Prostate gland (tissue), 2 donors: ENCODE measurements at regions not wholly inside any gene's neighbourhood (a gene's known extent, or its start where the extent isn't known, plus 50 kb on each side); places are given as distances from the start of the nearest gene placed in this dataset.

ENCODE experiments used
- CTCF ChIP-seq, 4 experiments: fragments of 200-600 bp in 2 of 4; fragments of 450-650 bp in 2 of 4; sonication (generic) in 2 of 4; IDR thresholded peaks; 1 replicate in 3 of 4; 2 replicates in 1 of 4; pipeline ENCODE4 v1.5.1; 2016 to 2019; ENCODE audit warnings: antibody characterized with exemption in 4 of 4, mild to moderate bottlenecking in 2 of 4, moderate library complexity in 2 of 4
- POLR2A ChIP-seq: fragments of 450-650 bp; IDR thresholded peaks from one replicate; pipeline ENCODE4 v1.6.1; 2016; ENCODE audit warnings: antibody characterized with exemption, mild to moderate bottlenecking

DNA sequence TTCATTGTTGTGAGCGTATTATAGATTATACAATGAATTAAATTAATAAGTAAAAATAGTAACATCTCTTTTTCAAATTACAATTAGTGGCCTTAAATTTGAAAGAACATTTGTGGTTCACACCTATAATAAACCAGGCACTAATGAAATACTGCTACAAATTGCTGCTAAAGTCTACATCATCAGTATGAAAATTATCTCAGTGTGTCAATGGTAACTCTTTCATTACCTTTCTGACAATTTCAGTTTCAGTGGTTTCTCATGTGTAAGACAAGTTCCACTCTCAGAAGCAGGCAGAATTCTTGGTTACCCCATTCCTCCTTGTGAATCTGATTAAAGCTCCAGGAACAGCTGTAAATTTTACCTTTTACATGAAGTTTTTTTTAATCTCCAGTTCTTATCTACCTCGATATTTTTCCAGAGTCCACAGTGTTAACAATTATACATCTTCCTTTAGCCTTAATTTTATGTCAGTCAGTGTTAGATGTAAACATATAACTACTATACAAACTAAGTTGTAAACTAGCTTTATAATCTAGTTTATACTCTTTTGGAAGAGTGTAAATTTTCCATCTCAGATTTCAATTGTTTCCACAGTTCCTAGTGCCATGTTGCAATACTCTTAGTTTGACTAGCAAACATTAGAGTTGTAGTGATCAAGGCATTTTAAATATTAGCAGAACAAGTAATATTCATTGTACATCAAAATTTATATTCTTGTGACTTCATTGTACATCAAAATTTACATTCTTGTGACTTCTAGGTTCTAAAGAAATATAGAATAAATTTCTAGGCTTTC lies 1038.4 kb downstream of the EPHA7 start:
- TF ChIP-seq CTCF (IDR thresholded peaks at IDR 0.05) (no peak), POLR2A (no peak)
